GM23338 (cell line): ENCODE measurements at regions not wholly inside any gene's neighbourhood (a gene's known extent, or its start where the extent isn't known, plus 50 kb on each side); places are given as distances from the start of the nearest gene placed in this dataset.

Source experiments
- CREB1 ChIP-seq: fragments of 250-450 bp; sonication (Bioruptor Pico); IDR thresholded peaks from 2 replicates; pipeline ENCODE4 v1.5.0; 2020; ENCODE audit warnings: low read depth, mild to moderate bottlenecking, moderate library complexity
- CTCF ChIP-seq, 2 experiments: fragments of 200-600 bp in 1 of 2; sonication (generic) in 1 of 2; conservative IDR thresholded peaks; 2 replicates each; pipeline versions ENCODE4 v1.5.1 to v1.6.1; 2016 to 2017; ENCODE audit warnings: antibody characterized with exemption in 2 of 2, low read depth in 2 of 2, mild to moderate bottlenecking in 2 of 2, moderate library complexity in 1 of 2
- EZH2 ChIP-seq: fragments of 200-600 bp; sonication (generic); IDR thresholded peaks from one replicate; pipeline ENCODE4 v1.8.0; 2017; ENCODE audit warnings: antibody characterized with exemption, mild to moderate bottlenecking, low read depth; ENCODE audit not compliant: unreplicated experiment
- JUNB ChIP-seq: IDR thresholded peaks from one replicate; pipeline ENCODE4 v1.6.1; 2016; ENCODE audit warnings: antibody characterized with exemption; ENCODE audit not compliant: unreplicated experiment
- POLR2AphosphoS5 ChIP-seq: IDR thresholded peaks from 2 replicates; pipeline ENCODE4 v1.6.1; 2016; ENCODE audit warnings: antibody characterized with exemption, low read depth

- TF ChIP-seq POLR2AphosphoS5 (no peak), CTCF (conservative IDR thresholded peaks at IDR 0.05; ENCODE audit: low read depth in 2 of 2) (no peak), EZH2 (no peak), CREB1 (no peak), JUNB (no peak)
These were observed 67.3 kb upstream of the HOXC13 start for GRCh38 chr12:53871367-53871766.
